Left lung (tissue), 4 donors: ENCODE measurements at regions not wholly inside any gene's neighbourhood (a gene's known extent, or its start where the extent isn't known, plus 50 kb on each side); places are given as distances from the start of the nearest gene placed in this dataset.
"Not testable (repeated sequence)": the region's sequence is repeated elsewhere in the genome, so short reads cannot be mapped to it uniquely, and the experiment has no call there.

ENCODE experiments used
- ATAC-seq: fragments of 200-7000 bp; cut with Tn5 transposase; one replicate; pipeline ENCODE4 v1.9.1; 2020; ENCODE audit warnings: moderate library complexity
- DNase-seq, 4 donors: peaks; one replicate each; pipeline ENCODE4 v3.0.0-alpha.2; 2013 to 2020
- H3K27ac ChIP-seq, 2 donors: fragments of 200-600 bp; sonication (generic) in 1 of 2; one replicate each; pipeline versions ENCODE4 v1.5.0 to v1.8.0; 2020 to 2021
- H3K27me3 ChIP-seq, 2 donors: fragments of 200-600 bp; sonication (generic) in 1 of 2; one replicate each; pipeline versions ENCODE4 v1.5.0 to v1.8.0; 2020 to 2021
- H3K36me3 ChIP-seq, 2 donors: fragments of 200-600 bp; sonication (generic) in 1 of 2; one replicate each; pipeline versions ENCODE4 v1.5.0 to v1.8.0; 2020 to 2021
- H3K4me1 ChIP-seq, 2 donors: fragments of 200-600 bp; one replicate each; pipeline ENCODE4 v1.8.0; 2021
- H3K4me3 ChIP-seq, 2 donors: fragments of 200-600 bp; sonication (generic) in 1 of 2; one replicate each; pipeline versions ENCODE4 v1.5.0 to v1.8.0; 2020 to 2021; ENCODE audit warnings: mild to moderate bottlenecking in 1 of 2
- H3K9me3 ChIP-seq, 2 donors: fragments of 200-600 bp; sonication (generic) in 1 of 2; one replicate each; pipeline versions ENCODE4 v1.5.0 to v1.8.0; 2020 to 2021
- CTCF ChIP-seq, 2 donors: fragments of 200-600 bp; sonication (generic) in 1 of 2; IDR thresholded peaks; one replicate each; pipeline versions ENCODE4 v1.5.0 to v1.8.0; 2021; ENCODE audit warnings: antibody characterized with exemption in 2 of 2
- intact Hi-C, 2 donors: fragments of 100-400 bp; cut with DNase I; formaldehyde crosslinking; loops; one replicate each; pipeline versions ENCODE4 v1.11.2 to v1.14.2; 2022
- donor health status: DM: no; HTN: yes; CAD: no.
- donor health status: DM: no; HTN: no; CAD: no.

DNA sequence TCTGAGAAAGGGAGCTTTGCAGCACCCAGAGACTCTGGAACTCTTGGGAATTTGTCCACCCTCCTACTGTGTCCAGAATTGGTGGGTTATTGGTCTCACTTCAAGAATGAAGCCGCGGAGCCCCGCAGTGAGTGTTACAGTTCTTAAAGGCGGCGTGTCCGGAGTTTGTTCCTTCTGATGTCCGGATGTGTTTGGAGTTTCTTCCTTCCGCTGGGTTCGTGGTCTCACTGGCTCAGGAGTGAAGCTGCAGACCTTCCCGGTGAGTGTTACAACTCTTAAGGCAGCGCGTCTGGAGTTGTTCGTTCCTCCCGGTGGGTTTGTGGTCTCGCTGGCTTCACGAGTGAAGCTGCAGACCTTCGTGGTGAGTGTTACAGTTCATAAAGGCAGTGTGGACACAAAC is 824.7 kb downstream of the LRRTM4 start:
- H3K27ac ChIP-seq, H3K4me3 ChIP-seq, H3K27me3 ChIP-seq, intact Hi-C loops, H3K36me3 ChIP-seq, H3K9me3 ChIP-seq, DNase-seq, ATAC-seq, H3K4me1 ChIP-seq: not testable (repeated sequence)

- no peak overlapping the region for H3K4me3 ChIP-seq
- intact Hi-C loops, result no loop called here
- no peak overlapping the region for H3K27ac ChIP-seq
- H3K27me3 ChIP-seq, result no peaks in the 10 kb centered on the region
- no peak for ATAC-seq
- H3K9me3 ChIP-seq, result no peaks in the 10 kb centered on the region
- no peaks in the 10 kb centered on the region for H3K4me1 ChIP-seq
- TF ChIP-seq CTCF (IDR thresholded peaks at IDR 0.05), result no peak
- no peak for DNase-seq
- no peaks in the 10 kb centered on the region for H3K36me3 ChIP-seq
Measured at GRCh38 chr2:76692908-76693307, 829.3 kb downstream of the LRRTM4 start.

DNA sequence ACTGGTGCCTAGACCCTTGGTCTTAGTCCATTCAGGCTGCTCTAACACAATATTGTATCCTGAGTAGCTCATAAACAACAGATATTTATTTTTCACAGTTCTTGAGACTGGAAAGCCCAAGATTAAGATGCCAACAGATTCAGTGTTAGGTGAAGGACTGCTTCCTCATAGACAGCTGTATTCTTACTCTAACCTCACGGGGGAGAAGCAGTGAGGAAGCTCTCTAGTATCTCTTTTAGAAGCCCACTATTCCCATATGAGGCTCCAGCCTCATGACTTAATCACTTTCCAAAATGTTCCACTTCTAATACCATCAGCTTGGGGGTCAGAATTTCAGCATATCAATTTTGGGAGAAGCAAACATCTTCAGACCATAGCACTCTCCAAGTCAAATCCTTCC is 833.4 kb downstream of the LRRTM4 start:
- DNase-seq (no peak), ATAC-seq (no peak)
- H3K4me3 ChIP-seq, result no peak overlapping the region
- H3K36me3 ChIP-seq, result no peaks in the 10 kb centered on the region
- H3K4me1 ChIP-seq, result no peaks in the 10 kb centered on the region
- H3K27ac ChIP-seq, result no peak overlapping the region
- intact Hi-C loops, result no loop called here
- TF ChIP-seq CTCF (IDR thresholded peaks at IDR 0.05), result no peak
- no peaks in the 10 kb centered on the region for H3K9me3 ChIP-seq
- H3K27me3 ChIP-seq, result no peaks in the 10 kb centered on the region

GRCh38 chr2:76687923-76688322 is 834.3 kb downstream of the LRRTM4 start:
- no peaks in the 10 kb centered on the region for H3K36me3 ChIP-seq
- H3K4me1 ChIP-seq, result no peaks in the 10 kb centered on the region
- no peaks in the 10 kb centered on the region for H3K9me3 ChIP-seq
- TF ChIP-seq CTCF (IDR thresholded peaks at IDR 0.05), result no peak
- DNase-seq, result no peak
- H3K27ac ChIP-seq, result no peak overlapping the region
- no peak overlapping the region for H3K4me3 ChIP-seq
- no peaks in the 10 kb centered on the region for H3K27me3 ChIP-seq
- intact Hi-C loops, result no loop called here
- no peak for ATAC-seq

- no peaks in the 10 kb centered on the region for H3K4me1 ChIP-seq
- H3K9me3 ChIP-seq, result no peaks in the 10 kb centered on the region
- TF ChIP-seq CTCF (IDR thresholded peaks at IDR 0.05), result no peak
- H3K27ac ChIP-seq, result no peak overlapping the region
- no peaks in the 10 kb centered on the region for H3K36me3 ChIP-seq
- ATAC-seq, result no peak
- DNase-seq, result no peak
- H3K27me3 ChIP-seq, result no peaks in the 10 kb centered on the region
- H3K4me3 ChIP-seq, result no peak overlapping the region
- intact Hi-C loops, result no loop called here
Measured at GRCh38 chr2:76684756-76685155, 837.4 kb downstream of the LRRTM4 start.

GRCh38 chr2:76679025-76679396 is 843.2 kb downstream of the LRRTM4 start:
- DNase-seq (no peak), ATAC-seq (no peak)
- TF ChIP-seq CTCF (IDR thresholded peaks at IDR 0.05), result no peak
- Histone ChIP-seq H3K9me3 (no peaks in the 10 kb centered on the region), H3K4me3 (no peak overlapping the region), H3K27me3 (no peaks in the 10 kb centered on the region), H3K36me3 (no peaks in the 10 kb centered on the region), H3K4me1 (no peaks in the 10 kb centered on the region), H3K27ac (no peak overlapping the region)
- intact Hi-C loops, result no loop called here
